ENCODE measurements at regions not wholly inside any gene's neighbourhood (a gene's known extent, or its start where the extent isn't known, plus 50 kb on each side); places are given as distances from the start of the nearest gene placed in this dataset.
"Not testable (repeated sequence)": the region's sequence is repeated elsewhere in the genome, so short reads cannot be mapped to it uniquely, and the experiment has no call there.

- Mint-ChIP-seq H3K36me3 (ENCODE audit: insufficient read depth, unreplicated experiment) (no peaks in the 10 kb centered on the region), H3K27ac (ENCODE audit: low read depth, unreplicated experiment) (no peak overlapping the region), H3K4me1 (ENCODE audit: insufficient read depth, unreplicated experiment) (peaks cover 6% of the 10 kb centered on the region), H3K27me3 (ENCODE audit: insufficient read depth, unreplicated experiment) (no peaks in the 10 kb centered on the region), H3K9me3 (ENCODE audit: unreplicated experiment) (no peaks in the 10 kb centered on the region), H3K4me3 (ENCODE audit: unreplicated experiment) (no peak overlapping the region)
- CTCF ChIA-PET = no interaction called here
- TF ChIP-seq CTCF (IDR thresholded peaks at IDR 0.05; ENCODE audit: unreplicated experiment) = no peak
- BruUV-seq (replicated peaks) = no TSS peak
- POLR2A ChIA-PET = interaction anchor here (1.0 kb wide), 1 partner anchor 54 kb away, joined by 3 read pairs; no protein-coding TSS in a partner anchor
- DNase-seq (ENCODE audit: unreplicated experiment) = no peak
- intact Hi-C loops (cut with micrococcal nuclease) = no loop called here
Measured at GRCh38 chr20:56735084-56735642, 106.1 kb downstream of the TFAP2C start.

- BruUV-seq (replicated peaks) = no TSS peak
- H3K9me3 Mint-ChIP-seq (ENCODE audit: unreplicated experiment) = no peaks in the 10 kb centered on the region
- CTCF ChIA-PET = interaction anchor here (0.7 kb wide), 2 partner anchors 21 to 110 kb away, joined by 3 to 4 read pairs; no protein-coding TSS in a partner anchor
- intact Hi-C loops (cut with micrococcal nuclease) = no loop called here
- H3K27ac Mint-ChIP-seq (ENCODE audit: low read depth, unreplicated experiment) = no peak overlapping the region
- no peak for TF ChIP-seq CTCF (IDR thresholded peaks at IDR 0.05; ENCODE audit: unreplicated experiment)
- H3K36me3 Mint-ChIP-seq (ENCODE audit: insufficient read depth, unreplicated experiment) = no peaks in the 10 kb centered on the region
- DNase-seq (ENCODE audit: unreplicated experiment) = no peak
- H3K4me3 Mint-ChIP-seq (ENCODE audit: unreplicated experiment) = no peak overlapping the region
- POLR2A ChIA-PET = interaction anchor here (0.8 kb wide), 1 partner anchor 197 kb away, joined by 3 read pairs; no protein-coding TSS in a partner anchor
- peaks cover 5% of the 10 kb centered on the region for H3K4me1 Mint-ChIP-seq (ENCODE audit: insufficient read depth, unreplicated experiment)
- no peaks in the 10 kb centered on the region for H3K27me3 Mint-ChIP-seq (ENCODE audit: insufficient read depth, unreplicated experiment)
Measured at GRCh38 chr20:56736285-56736857, 107.3 kb downstream of the TFAP2C start.

- POLR2A ChIA-PET = interaction anchor here (0.7 kb wide), 1 partner anchor 227 kb away, joined by 3 read pairs; no protein-coding TSS in a partner anchor
- H3K4me3 Mint-ChIP-seq (ENCODE audit: unreplicated experiment); H3K4me1 Mint-ChIP-seq (ENCODE audit: insufficient read depth, unreplicated experiment); H3K27ac Mint-ChIP-seq (ENCODE audit: low read depth, unreplicated experiment); H3K9me3 Mint-ChIP-seq (ENCODE audit: unreplicated experiment); H3K36me3 Mint-ChIP-seq (ENCODE audit: insufficient read depth, unreplicated experiment); intact Hi-C loops (cut with micrococcal nuclease); CTCF ChIA-PET; DNase-seq (ENCODE audit: unreplicated experiment); BruUV-seq (replicated peaks): not testable (repeated sequence)
- peaks cover 10% of the 10 kb centered on the region for H3K27me3 Mint-ChIP-seq (ENCODE audit: insufficient read depth, unreplicated experiment)
Measured at GRCh38 chr20:56744325-56744821, 115.3 kb downstream of the TFAP2C start.

GRCh38 chr20:56748476-56749377, 119.6 kb downstream of the TFAP2C start:
- POLR2A ChIA-PET = no interaction called here
- DNase-seq (ENCODE audit: unreplicated experiment) = no peak
- Mint-ChIP-seq H3K4me3 (ENCODE audit: unreplicated experiment) (no peak overlapping the region), H3K36me3 (ENCODE audit: insufficient read depth, unreplicated experiment) (no peaks in the 10 kb centered on the region), H3K27ac (ENCODE audit: low read depth, unreplicated experiment) (no peak overlapping the region), H3K9me3 (ENCODE audit: unreplicated experiment) (peaks cover 7% of the 10 kb centered on the region), H3K4me1 (ENCODE audit: insufficient read depth, unreplicated experiment) (peaks cover 5% of the 10 kb centered on the region), H3K27me3 (ENCODE audit: insufficient read depth, unreplicated experiment) (peaks cover 10% of the 10 kb centered on the region)
- intact Hi-C loops (cut with micrococcal nuclease) = no loop called here
- TF ChIP-seq CTCF (IDR thresholded peaks at IDR 0.05; ENCODE audit: unreplicated experiment) = no peak
- CTCF ChIA-PET = interaction anchor here (0.7 kb wide), 1 partner anchor 259 kb away, joined by 4 read pairs; no protein-coding TSS in a partner anchor
- BruUV-seq (replicated peaks) = no TSS peak
